Loucy (cell line): ENCODE measurements at regions not wholly inside any gene's neighbourhood (a gene's known extent, or its start where the extent isn't known, plus 50 kb on each side); places are given as distances from the start of the nearest gene placed in this dataset.

Experiments used
- EZH2phosphoT487 ChIP-seq: fragments of 200-600 bp; IDR thresholded peaks from 2 replicates; pipeline ENCODE4 v1.6.1; 2018; ENCODE audit warnings: antibody characterized with exemption, mild to moderate bottlenecking, moderate library complexity, borderline replicate concordance
- TF ChIP-seq, protein P1 (sequence below): fragments of 200-600 bp; sonication (generic); conservative IDR thresholded peaks from 2 replicates; pipeline ENCODE4 v1.5.1; 2014; ENCODE audit warnings: mild to moderate bottlenecking, antibody characterized with exemption, low read length

DNA sequence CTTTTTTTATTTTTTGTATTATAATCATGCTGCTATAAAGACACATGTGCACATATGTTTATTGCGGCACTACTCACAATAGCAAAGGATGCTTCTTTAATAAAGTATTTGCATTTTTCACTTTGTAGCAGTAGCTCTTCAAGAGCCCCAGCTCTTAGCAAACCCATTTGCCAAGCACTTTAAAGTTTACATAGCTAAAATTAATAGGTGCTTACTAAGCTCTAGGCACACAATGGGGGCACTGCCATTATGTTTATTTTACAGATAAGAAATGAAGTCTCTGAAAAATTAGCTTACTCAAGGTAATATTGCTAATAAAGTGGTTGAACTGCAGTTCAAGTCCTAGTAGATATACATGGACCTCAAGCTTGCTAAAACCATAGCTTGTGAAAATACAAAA lies 230.3 kb upstream of the ARHGAP24 start:
- TF ChIP-seq, protein P1, sequence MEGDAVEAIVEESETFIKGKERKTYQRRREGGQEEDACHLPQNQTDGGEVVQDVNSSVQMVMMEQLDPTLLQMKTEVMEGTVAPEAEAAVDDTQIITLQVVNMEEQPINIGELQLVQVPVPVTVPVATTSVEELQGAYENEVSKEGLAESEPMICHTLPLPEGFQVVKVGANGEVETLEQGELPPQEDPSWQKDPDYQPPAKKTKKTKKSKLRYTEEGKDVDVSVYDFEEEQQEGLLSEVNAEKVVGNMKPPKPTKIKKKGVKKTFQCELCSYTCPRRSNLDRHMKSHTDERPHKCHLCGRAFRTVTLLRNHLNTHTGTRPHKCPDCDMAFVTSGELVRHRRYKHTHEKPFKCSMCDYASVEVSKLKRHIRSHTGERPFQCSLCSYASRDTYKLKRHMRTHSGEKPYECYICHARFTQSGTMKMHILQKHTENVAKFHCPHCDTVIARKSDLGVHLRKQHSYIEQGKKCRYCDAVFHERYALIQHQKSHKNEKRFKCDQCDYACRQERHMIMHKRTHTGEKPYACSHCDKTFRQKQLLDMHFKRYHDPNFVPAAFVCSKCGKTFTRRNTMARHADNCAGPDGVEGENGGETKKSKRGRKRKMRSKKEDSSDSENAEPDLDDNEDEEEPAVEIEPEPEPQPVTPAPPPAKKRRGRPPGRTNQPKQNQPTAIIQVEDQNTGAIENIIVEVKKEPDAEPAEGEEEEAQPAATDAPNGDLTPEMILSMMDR = no peak
- no peak for TF ChIP-seq EZH2phosphoT487
